Prostate gland (tissue), 2 donors: ENCODE measurements at regions not wholly inside any gene's neighbourhood (a gene's known extent, or its start where the extent isn't known, plus 50 kb on each side); places are given as distances from the start of the nearest gene placed in this dataset.

ENCODE experiments used
- DNase-seq: peaks from one replicate; pipeline ENCODE4 v3.0.0-alpha.2; 2019; ENCODE audit warnings: low spot score
- H3K27ac ChIP-seq, 2 donors: fragments of 200-600 bp; sonication (generic); 2 replicates each; pipeline ENCODE4 v1.5.1; 2017 to 2019
- H3K27me3 ChIP-seq: fragments of 200-600 bp; sonication (generic); replicated peaks from 2 replicates; pipeline ENCODE4 v1.5.1; 2019; ENCODE audit not compliant: insufficient read depth
- H3K36me3 ChIP-seq, 2 donors: fragments of 200-600 bp; sonication (generic); 1 replicate in 1 of 2; 2 replicates in 1 of 2; pipeline versions ENCODE4 v1.5.1 to v1.8.1; 2017 to 2019
- H3K4me1 ChIP-seq: fragments of 200-600 bp; sonication (generic); replicated peaks from 2 replicates; pipeline ENCODE4 v1.5.1; 2019
- H3K4me3 ChIP-seq, 2 donors: fragments of 200-600 bp; sonication (generic); 2 replicates each; pipeline ENCODE4 v1.5.1; 2017 to 2019
- H3K9me3 ChIP-seq: fragments of 200-600 bp; sonication (generic); 2 replicates; pipeline ENCODE4 v1.5.1; 2017
- POLR2A ChIP-seq: fragments of 450-650 bp; IDR thresholded peaks from one replicate; pipeline ENCODE4 v1.6.1; 2016; ENCODE audit warnings: antibody characterized with exemption, mild to moderate bottlenecking
- POLR2AphosphoS5 ChIP-seq: sonication (generic); formaldehyde crosslinking; IDR thresholded peaks from one replicate; pipeline ENCODE4 v1.6.1; 2017; ENCODE audit warnings: antibody characterized with exemption
- WGBS: methylation state at CpG from one replicate; pipeline ENCODE4 v1.1.5; 2018; 5-methylcytosine and 5-hydroxymethylcytosine counted together
- intact Hi-C: fragments of 100-400 bp; cut with DNase I; formaldehyde crosslinking; loops from one replicate; pipeline ENCODE4 v1.14.2; 2022
- TF ChIP-seq, protein P1 (sequence below), 4 experiments: fragments of 200-600 bp in 2 of 4; fragments of 450-650 bp in 2 of 4; sonication (generic) in 2 of 4; IDR thresholded peaks; 1 replicate in 3 of 4; 2 replicates in 1 of 4; pipeline ENCODE4 v1.5.1; 2016 to 2019; ENCODE audit warnings: antibody characterized with exemption in 4 of 4, mild to moderate bottlenecking in 2 of 4, moderate library complexity in 2 of 4

DNA sequence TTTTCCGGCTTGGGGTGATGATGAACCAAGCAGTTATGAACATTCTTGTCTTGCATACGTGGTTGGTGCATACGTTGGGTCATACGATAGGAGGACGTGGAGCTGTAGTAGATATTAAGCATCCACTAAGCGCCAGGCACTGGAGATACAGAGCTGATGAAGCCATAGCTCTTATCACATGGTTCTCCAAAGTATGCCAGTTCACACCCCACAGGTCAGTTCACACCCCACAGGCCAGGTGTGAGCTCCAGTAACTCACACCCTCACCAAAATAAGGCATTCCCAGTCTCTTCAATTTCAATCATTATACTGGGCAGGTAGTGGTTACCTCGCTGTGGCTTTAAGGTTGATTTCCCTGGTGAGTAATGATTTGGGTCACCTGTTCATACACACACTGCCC is 335.5 kb downstream of the FOXL1 start:
- no peak for TF ChIP-seq POLR2A
- TF ChIP-seq, protein P1, sequence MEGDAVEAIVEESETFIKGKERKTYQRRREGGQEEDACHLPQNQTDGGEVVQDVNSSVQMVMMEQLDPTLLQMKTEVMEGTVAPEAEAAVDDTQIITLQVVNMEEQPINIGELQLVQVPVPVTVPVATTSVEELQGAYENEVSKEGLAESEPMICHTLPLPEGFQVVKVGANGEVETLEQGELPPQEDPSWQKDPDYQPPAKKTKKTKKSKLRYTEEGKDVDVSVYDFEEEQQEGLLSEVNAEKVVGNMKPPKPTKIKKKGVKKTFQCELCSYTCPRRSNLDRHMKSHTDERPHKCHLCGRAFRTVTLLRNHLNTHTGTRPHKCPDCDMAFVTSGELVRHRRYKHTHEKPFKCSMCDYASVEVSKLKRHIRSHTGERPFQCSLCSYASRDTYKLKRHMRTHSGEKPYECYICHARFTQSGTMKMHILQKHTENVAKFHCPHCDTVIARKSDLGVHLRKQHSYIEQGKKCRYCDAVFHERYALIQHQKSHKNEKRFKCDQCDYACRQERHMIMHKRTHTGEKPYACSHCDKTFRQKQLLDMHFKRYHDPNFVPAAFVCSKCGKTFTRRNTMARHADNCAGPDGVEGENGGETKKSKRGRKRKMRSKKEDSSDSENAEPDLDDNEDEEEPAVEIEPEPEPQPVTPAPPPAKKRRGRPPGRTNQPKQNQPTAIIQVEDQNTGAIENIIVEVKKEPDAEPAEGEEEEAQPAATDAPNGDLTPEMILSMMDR (IDR thresholded peaks at IDR 0.05) = no peak
- TF ChIP-seq POLR2AphosphoS5 = no peak
- intact Hi-C loops = no loop called here
- DNase-seq = no peak
- no peak overlapping the region for H3K4me3 ChIP-seq
- H3K27me3 ChIP-seq = no peaks in the 10 kb centered on the region
- no peaks in the 10 kb centered on the region for H3K36me3 ChIP-seq
- WGBS = 97% methylated on average over 7 of the region's 7 CpGs
- H3K27ac ChIP-seq = no peak overlapping the region
- no peaks in the 10 kb centered on the region for H3K9me3 ChIP-seq
- no peaks in the 10 kb centered on the region for H3K4me1 ChIP-seq

DNA sequence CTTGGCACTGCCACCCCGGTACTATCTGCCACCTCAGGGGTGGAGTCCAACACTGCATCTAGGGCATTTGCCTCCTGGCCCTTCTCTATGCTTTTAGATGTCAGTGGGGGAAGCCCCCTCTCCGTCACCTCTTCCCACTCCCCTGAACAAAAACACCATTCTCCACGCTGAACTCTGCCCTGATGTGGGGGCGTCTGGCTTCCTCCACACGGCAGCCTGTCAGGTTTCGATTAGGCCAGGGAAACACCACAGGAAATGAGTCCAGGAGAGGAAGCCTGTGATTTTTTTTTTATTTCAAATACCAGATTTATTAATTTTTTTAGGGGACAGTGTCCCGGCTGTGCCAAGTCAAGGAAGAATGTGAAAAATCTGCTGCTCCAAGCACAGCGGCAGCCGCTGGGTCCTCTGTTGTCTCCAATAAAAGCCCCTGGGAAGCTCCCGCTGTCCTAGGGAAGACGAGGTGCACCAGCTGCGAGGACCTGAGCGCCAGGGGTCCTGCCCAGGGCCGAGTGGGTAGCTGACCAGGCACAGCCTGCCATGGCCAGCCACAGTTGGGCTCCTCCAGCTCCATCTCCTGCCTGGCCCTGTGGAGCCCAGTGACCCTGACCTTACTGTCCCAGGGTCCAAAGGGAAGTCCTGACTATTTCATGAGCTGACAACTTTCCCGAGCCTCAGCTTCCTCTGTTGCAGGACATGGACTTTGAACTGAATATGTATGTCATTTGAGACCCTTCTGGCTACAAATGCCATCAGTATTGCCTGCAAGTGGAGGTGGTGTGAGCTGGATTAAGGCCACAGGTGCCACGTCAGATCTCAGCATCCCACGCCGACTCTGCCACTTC is 336.7 kb downstream of the FOXL1 start:
- Histone ChIP-seq H3K9me3 (no peaks in the 10 kb centered on the region), H3K4me1 (no peaks in the 10 kb centered on the region), H3K27ac (no peak overlapping the region), H3K4me3 (no peak overlapping the region), H3K36me3 (no peaks in the 10 kb centered on the region), H3K27me3 (peaks cover 3% of the 10 kb centered on the region)
- no peak for TF ChIP-seq POLR2A
- TF ChIP-seq, protein P1 (IDR thresholded peaks at IDR 0.05) = no peak
- DNase-seq = no peak
- intact Hi-C loops = no loop called here
- WGBS = 72% methylated on average over 18 of the region's 18 CpGs

DNA sequence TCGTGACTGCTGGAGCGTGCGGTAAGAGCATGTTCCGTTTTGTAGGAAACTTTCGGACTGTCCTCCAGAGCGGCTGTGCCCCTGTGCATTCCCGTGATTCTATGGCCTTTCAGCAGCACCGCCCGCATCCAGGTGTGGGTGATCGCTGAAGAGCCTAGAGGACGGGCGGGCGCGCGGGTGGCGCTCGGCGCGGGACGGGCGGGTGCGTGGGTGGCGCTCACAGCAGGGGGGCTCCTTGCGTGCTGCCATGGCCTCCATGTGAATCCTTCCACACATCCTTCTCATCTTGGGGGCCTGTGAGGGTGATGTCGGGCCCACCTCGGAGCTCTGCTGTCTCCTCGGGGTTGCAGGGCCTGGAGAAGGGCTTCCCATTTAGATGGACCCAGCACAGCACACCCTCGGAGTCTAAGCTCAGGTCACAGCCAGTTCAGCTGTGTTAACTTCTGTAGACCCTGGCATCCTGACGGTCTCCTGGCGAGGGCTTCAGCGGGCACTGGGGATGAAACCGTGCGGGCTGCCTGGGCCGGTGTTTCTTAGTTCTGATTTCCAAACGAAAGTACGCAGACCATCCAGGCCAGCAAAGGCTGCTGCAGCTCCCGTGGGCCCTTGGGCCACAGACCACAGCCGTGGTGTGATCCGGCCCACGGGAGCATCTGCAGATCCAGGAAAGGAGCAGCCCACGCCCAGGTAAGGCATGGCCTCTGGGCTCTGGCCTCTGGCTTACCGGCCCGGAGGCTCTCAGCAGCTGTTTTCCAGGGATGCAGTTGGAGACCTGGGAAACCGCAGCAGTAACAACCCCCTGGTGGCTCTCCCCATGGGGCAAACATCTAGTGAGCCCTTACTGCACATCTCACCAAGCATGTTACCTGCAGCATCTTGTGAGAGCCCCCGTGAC is 339.4 kb downstream of the FOXL1 start:
- H3K27me3 ChIP-seq = peaks cover 3% of the 10 kb centered on the region
- DNase-seq = no peak
- TF ChIP-seq POLR2AphosphoS5 (no peak), POLR2A (no peak)
- TF ChIP-seq, protein P1 (IDR thresholded peaks at IDR 0.05) = no peak
- intact Hi-C loops = no loop called here
- no peaks in the 10 kb centered on the region for H3K4me1 ChIP-seq
- no peak overlapping the region for H3K4me3 ChIP-seq
- WGBS = 96% methylated on average over 39 of the region's 45 CpGs
- no peak overlapping the region for H3K27ac ChIP-seq
- H3K9me3 ChIP-seq = no peaks in the 10 kb centered on the region
- H3K36me3 ChIP-seq = no peaks in the 10 kb centered on the region

DNA sequence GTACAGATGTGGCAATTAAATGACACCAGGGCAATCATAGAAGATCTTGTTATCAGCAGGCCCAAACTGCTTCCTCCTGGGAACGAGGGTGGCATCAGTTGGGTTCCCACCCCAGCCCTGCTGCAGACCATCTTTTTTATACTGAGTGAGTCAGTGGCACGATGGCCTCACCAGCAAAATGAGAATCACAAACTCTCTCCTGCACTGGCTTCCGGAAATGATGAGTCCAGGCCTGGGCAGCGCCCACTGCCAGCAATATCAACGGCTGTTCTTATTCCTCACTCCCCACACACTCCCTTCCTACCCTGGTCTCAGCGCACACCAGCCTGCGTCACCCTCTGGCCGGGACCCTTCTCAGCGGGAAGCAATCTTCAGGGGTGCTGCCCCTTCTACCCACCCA is 340.3 kb downstream of the FOXL1 start:
- no peak overlapping the region for H3K27ac ChIP-seq
- intact Hi-C loops = no loop called here
- 91% methylated on average over 9 of the region's 9 CpGs for WGBS

More for the DNA sequence above, 340.3 kb downstream of the FOXL1 start:
- H3K4me3 ChIP-seq = no peak overlapping the region
- no peaks in the 10 kb centered on the region for H3K4me1 ChIP-seq
- no peaks in the 10 kb centered on the region for H3K9me3 ChIP-seq
- DNase-seq = no peak
- no peaks in the 10 kb centered on the region for H3K36me3 ChIP-seq
- TF ChIP-seq POLR2A (no peak), POLR2AphosphoS5 (no peak)
- TF ChIP-seq, protein P1 (IDR thresholded peaks at IDR 0.05) = no peak
- peaks cover 3% of the 10 kb centered on the region for H3K27me3 ChIP-seq
